ENCODE measurements at regions not wholly inside any gene's neighbourhood (a gene's known extent, or its start where the extent isn't known, plus 50 kb on each side); places are given as distances from the start of the nearest gene placed in this dataset.

GRCh38 chr4:58935332-58935731, 1825.1 kb upstream of the IGFBP7 start:
- Histone ChIP-seq H3K4me2 (ENCODE audit: low read depth, low read length) (no peak overlapping the region), H3K4me1 (ENCODE audit: insufficient read depth, low read length) (no peaks in the 10 kb centered on the region), H3K9ac (ENCODE audit: insufficient read depth, low read depth, low read length) (no peak overlapping the region), H3K9me3 (ENCODE audit: low read length) (peaks cover 74% of the 10 kb centered on the region), H3K4me3 (replicated peaks in 1 of 3; ENCODE audit: insufficient read depth in 1 of 3, low read depth in 2 of 3, low read length in 3 of 3) (no peak overlapping the region), H2AFZ (ENCODE audit: low read length) (no peak overlapping the region), H3K27ac (ENCODE audit: extremely low read length, insufficient read depth, low read length) (no peak overlapping the region), H3K79me2 (ENCODE audit: insufficient read depth, low read length) (no peaks in the 10 kb centered on the region), H4K20me1 (ENCODE audit: insufficient read depth, low read length) (no peaks in the 10 kb centered on the region), H3K27me3 (ENCODE audit: control insufficient read depth in 1 of 2, insufficient read depth in 2 of 2, low read length in 2 of 2) (no peaks in the 10 kb centered on the region), H3K36me3 (replicated peaks in 1 of 2; ENCODE audit: control insufficient read depth in 1 of 2, insufficient read depth in 2 of 2, low read length in 2 of 2) (no peaks in the 10 kb centered on the region)
- DNase-seq (ENCODE audit: low spot score) = no peak
- no peak for ATAC-seq
- POLR2A ChIA-PET = no interaction called here
- intact Hi-C loops (cut with micrococcal nuclease; ENCODE audit: unreplicated experiment) = no loop called here
- BruUV-seq (replicated peaks) = no TSS peak
- in situ Hi-C loops (cut with HindIII; ENCODE audit: extremely low pct_ligation_motif_present, low pct_unique_long_range_greater_than_20kb) = no loop called here
- FAIRE-seq = no peak
- CTCF ChIA-PET (ENCODE audit: low intra/inter-chr PET ratio, low total read pairs) = no interaction called here
- 8% methylated on average over 2 of the region's 2 CpGs for WGBS (ENCODE audit: low lambda C conversion rate)
- TF ChIP-seq ZUFSP (CRISPR knock-in tag; IDR thresholded peaks at IDR 0.05; ENCODE audit: borderline replicate concordance) (no peak), ATF2 (CRISPR knock-in tag; IDR thresholded peaks at IDR 0.05) (no peak), JUNB (CRISPR knock-in tag; IDR thresholded peaks at IDR 0.05; ENCODE audit: borderline replicate concordance) (no peak), NCOA2 (CRISPR knock-in tag; IDR thresholded peaks at IDR 0.05) (no peak), ZNF674 (CRISPR knock-in tag; IDR thresholded peaks at IDR 0.05; ENCODE audit: low read depth) (no peak), BRD4 (CRISPR knock-in tag; IDR thresholded peaks at IDR 0.05) (no peak), ETV6 (CRISPR knock-in tag; conservative IDR thresholded peaks at IDR 0.05) (no peak), TRIM24 (CRISPR knock-in tag; IDR thresholded peaks at IDR 0.05) (no peak), ZNF280D (CRISPR knock-in tag; IDR thresholded peaks at IDR 0.05) (no peak), LRRFIP1 (CRISPR knock-in tag; conservative IDR thresholded peaks at IDR 0.05) (no peak), ZBTB43 (CRISPR knock-in tag; conservative IDR thresholded peaks at IDR 0.05) (no peak), THYN1 (CRISPR knock-in tag; IDR thresholded peaks at IDR 0.05; ENCODE audit: borderline replicate concordance, low read depth) (no peak), BHLHE40 (IDR thresholded peaks at IDR 0.05; ENCODE audit: low read length) (no peak), SETDB1 (CRISPR knock-in tag; IDR thresholded peaks at IDR 0.05; ENCODE audit: borderline replicate concordance) (no peak), ZFP36 (IDR thresholded peaks at IDR 0.05; ENCODE audit: borderline replicate concordance, low read depth, low read length, partially characterized antibody) (no peak)
